ENCODE measurements at regions not wholly inside any gene's neighbourhood (a gene's known extent, or its start where the extent isn't known, plus 50 kb on each side); places are given as distances from the start of the nearest gene placed in this dataset.

- no peak for DNase-seq
These were observed 237.6 kb upstream of the AFDN start for GRCh38 chr6:167588920-167589614.

DNA sequence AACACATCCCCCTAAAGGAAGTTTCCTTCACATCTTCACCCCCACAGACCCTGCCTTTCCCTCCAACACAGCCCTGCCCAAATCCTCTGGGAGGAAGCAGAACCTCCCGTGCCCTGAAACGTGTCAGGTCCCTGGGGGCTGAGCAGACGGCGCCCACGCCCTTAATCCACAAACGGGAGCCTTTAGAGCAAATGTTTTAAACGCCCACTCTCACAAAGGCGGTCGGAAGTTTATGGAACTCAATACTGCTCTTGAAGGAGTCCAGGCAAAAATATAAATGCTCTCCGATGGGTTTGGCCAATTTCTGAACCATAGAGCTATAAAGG lies 237.1 kb upstream of the AFDN start:
- no peak for DNase-seq

- DNase-seq: no peak
These were observed 236.5 kb upstream of the AFDN start for GRCh38 chr6:167590193-167590592.
